Duodenal mucosa (tissue), 2 donors: ENCODE measurements at regions not wholly inside any gene's neighbourhood (a gene's known extent, or its start where the extent isn't known, plus 50 kb on each side); places are given as distances from the start of the nearest gene placed in this dataset.
A peak's percentile ranks its signal among the peaks of the same experiment; 100 is the strongest.

Experiments
- H3K27ac ChIP-seq: one replicate; pipeline ENCODE4 v1.7.0; 2013; ENCODE audit warnings: low read depth, low read length
- H3K27me3 ChIP-seq, 2 donors: one replicate each; pipeline ENCODE4 v1.7.0; 2013; ENCODE audit warnings: low read length in 2 of 2, control low read depth in 1 of 2; ENCODE audit not compliant: insufficient read depth in 2 of 2, control insufficient read depth in 1 of 2
- H3K36me3 ChIP-seq, 2 donors: one replicate each; pipeline ENCODE4 v1.7.0; 2013; ENCODE audit warnings: low read length in 2 of 2, control low read depth in 1 of 2; ENCODE audit not compliant: insufficient read depth in 2 of 2, control insufficient read depth in 1 of 2
- H3K4me1 ChIP-seq, 2 donors: one replicate each; pipeline ENCODE4 v1.7.0; 2013; ENCODE audit warnings: low read length in 2 of 2, control low read depth in 1 of 2; ENCODE audit not compliant: insufficient read depth in 2 of 2, control insufficient read depth in 1 of 2
- H3K4me3 ChIP-seq, 2 donors: one replicate each; pipeline ENCODE4 v1.7.0; 2013; ENCODE audit warnings: low read length in 2 of 2, low read depth in 1 of 2
- H3K9ac ChIP-seq, 2 donors: one replicate each; pipeline ENCODE4 v1.7.0; 2013; ENCODE audit warnings: low read length in 2 of 2, low read depth in 1 of 2
- H3K9me3 ChIP-seq, 2 donors: one replicate each; pipeline ENCODE4 v1.7.0; 2013; ENCODE audit warnings: low read length in 2 of 2, control low read depth in 1 of 2; ENCODE audit not compliant: control insufficient read depth in 1 of 2

GRCh38 chr20:59400708-59401107 is 100.3 kb downstream of the EDN3 start:
- H3K27me3 ChIP-seq = peaks cover 38 to 69% of the 10 kb centered on the region in 2 donors
- no peaks in the 10 kb centered on the region for H3K36me3 ChIP-seq
- H3K9ac ChIP-seq = no peak overlapping the region
- H3K4me1 ChIP-seq = peaks cover 12 to 18% of the 10 kb centered on the region in 2 donors
- H3K27ac ChIP-seq = no peak overlapping the region
- no peak overlapping the region for H3K4me3 ChIP-seq
- H3K9me3 ChIP-seq = no peaks in the 10 kb centered on the region

GRCh38 chr20:59402681-59403080 is 102.3 kb downstream of the EDN3 start:
- peak overlapping the region in 1 of 2 donors; percentile 1 for H3K9ac ChIP-seq
- peaks cover 38 to 61% of the 10 kb centered on the region in 2 donors for H3K27me3 ChIP-seq
- H3K4me3 ChIP-seq = peak overlapping the region; percentile 32 to 55
- H3K9me3 ChIP-seq = no peaks in the 10 kb centered on the region
- no peak overlapping the region for H3K27ac ChIP-seq
- peaks cover 12 to 18% of the 10 kb centered on the region in 2 donors for H3K4me1 ChIP-seq
- H3K36me3 ChIP-seq = no peaks in the 10 kb centered on the region

GRCh38 chr20:59403261-59403961 is 103.0 kb downstream of the EDN3 start:
- Histone ChIP-seq H3K9me3 (no peaks in the 10 kb centered on the region), H3K9ac (peak overlapping the region in 1 of 2 donors; percentile 54), H3K27me3 (peaks cover 37 to 60% of the 10 kb centered on the region in 2 donors), H3K4me1 (peaks cover 12 to 18% of the 10 kb centered on the region in 2 donors), H3K4me3 (peak overlapping the region; percentile 32 to 55), H3K27ac (no peak overlapping the region), H3K36me3 (no peaks in the 10 kb centered on the region)

DNA sequence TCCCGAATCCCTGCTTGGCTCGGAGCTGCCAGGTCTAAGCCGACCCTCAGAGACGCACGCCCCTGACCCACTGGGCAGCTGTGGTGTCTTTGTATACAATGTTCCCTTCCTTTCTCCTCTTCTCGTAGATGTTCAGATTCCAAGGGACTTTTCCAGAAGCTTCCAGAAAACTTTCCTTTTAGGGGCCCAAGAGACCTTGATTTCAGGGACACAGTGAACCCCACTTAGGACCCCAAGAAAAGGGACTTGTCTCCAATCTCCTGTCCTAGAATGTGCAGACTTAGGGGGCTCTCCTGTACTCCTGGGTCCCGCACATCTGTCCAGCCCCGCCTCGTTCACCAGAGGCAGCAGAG is 103.5 kb downstream of the EDN3 start:
- Histone ChIP-seq H3K4me3 (no peak overlapping the region), H3K9me3 (no peaks in the 10 kb centered on the region), H3K9ac (peak overlapping the region in 1 of 2 donors; percentile 54), H3K4me1 (peaks cover 12 to 18% of the 10 kb centered on the region in 2 donors), H3K36me3 (no peaks in the 10 kb centered on the region), H3K27me3 (peaks cover 32 to 55% of the 10 kb centered on the region in 2 donors), H3K27ac (no peak overlapping the region)

GRCh38 chr20:59404749-59405148 is 104.3 kb downstream of the EDN3 start:
- H3K4me1 ChIP-seq = peaks cover 12 to 18% of the 10 kb centered on the region in 2 donors
- no peak overlapping the region for H3K27ac ChIP-seq
- no peaks in the 10 kb centered on the region for H3K36me3 ChIP-seq
- peaks cover 28 to 46% of the 10 kb centered on the region in 2 donors for H3K27me3 ChIP-seq
- H3K4me3 ChIP-seq = no peak overlapping the region
- H3K9ac ChIP-seq = no peak overlapping the region
- H3K9me3 ChIP-seq = no peaks in the 10 kb centered on the region

DNA sequence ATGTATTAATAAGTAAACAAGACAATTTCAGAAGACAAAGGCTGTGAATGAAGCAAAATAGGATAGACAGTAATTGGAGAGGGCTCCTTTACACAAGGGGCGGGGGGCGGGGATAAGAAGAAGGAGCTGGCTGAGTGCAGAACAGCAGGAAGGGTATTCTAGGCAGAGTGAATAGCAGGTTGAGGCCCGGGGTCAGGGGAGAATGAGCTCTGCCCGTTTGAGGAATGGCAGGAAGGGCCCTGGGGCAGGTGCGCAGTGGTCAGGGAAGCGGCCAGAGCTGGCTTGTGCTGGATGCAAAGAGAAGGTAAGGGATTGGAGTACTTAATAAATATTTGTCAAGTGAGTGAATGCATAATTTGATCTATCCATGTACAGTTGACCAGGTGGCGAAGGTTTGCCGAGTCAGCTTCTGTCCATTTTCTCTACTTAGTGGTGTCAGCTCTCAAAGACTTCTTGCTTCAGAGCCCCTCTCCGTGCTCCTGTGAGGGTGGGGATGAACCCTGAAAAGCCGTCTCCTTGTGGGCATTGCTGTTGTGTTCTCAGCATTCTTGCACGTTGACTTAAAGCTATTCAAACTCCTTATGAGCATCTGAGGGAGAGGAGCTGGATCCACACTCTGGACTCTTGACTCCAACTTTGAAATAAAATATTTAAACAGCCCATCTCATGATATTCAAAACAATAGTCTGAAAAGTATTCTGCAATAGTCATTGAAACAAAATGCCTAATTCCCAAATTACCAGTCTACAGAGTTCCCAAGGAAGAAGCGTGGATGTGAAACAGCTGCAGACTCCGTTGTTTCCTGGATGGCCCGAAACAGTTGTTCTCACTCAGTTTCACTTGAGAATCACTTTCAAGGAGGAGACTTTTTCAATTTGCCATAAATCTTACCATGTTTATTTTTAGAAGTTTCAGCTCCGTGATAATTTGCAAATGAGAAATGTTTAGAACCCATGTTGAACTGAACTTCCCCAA is 105.1 kb downstream of the EDN3 start:
- no peaks in the 10 kb centered on the region for H3K9me3 ChIP-seq
- H3K4me3 ChIP-seq = no peak overlapping the region
- no peaks in the 10 kb centered on the region for H3K36me3 ChIP-seq
- peaks cover 27 to 39% of the 10 kb centered on the region in 2 donors for H3K27me3 ChIP-seq
- no peak overlapping the region for H3K27ac ChIP-seq
- no peak overlapping the region for H3K9ac ChIP-seq
- peaks cover 12 to 18% of the 10 kb centered on the region in 2 donors for H3K4me1 ChIP-seq

GRCh38 chr20:59406446-59406845 is 106.0 kb downstream of the EDN3 start:
- Histone ChIP-seq H3K27me3 (peaks cover 24 to 37% of the 10 kb centered on the region in 2 donors), H3K27ac (no peak overlapping the region), H3K9ac (no peak overlapping the region), H3K9me3 (no peaks in the 10 kb centered on the region), H3K36me3 (no peaks in the 10 kb centered on the region), H3K4me1 (peaks cover 12 to 18% of the 10 kb centered on the region in 2 donors), H3K4me3 (no peak overlapping the region)

GRCh38 chr20:59411170-59411569 is 110.8 kb downstream of the EDN3 start:
- no peaks in the 10 kb centered on the region for H3K4me1 ChIP-seq
- no peaks in the 10 kb centered on the region for H3K36me3 ChIP-seq
- no peak overlapping the region for H3K27ac ChIP-seq
- no peaks in the 10 kb centered on the region for H3K9me3 ChIP-seq
- peaks cover 0 to 4% of the 10 kb centered on the region in 2 donors for H3K27me3 ChIP-seq
- H3K4me3 ChIP-seq = no peak overlapping the region
- no peak overlapping the region for H3K9ac ChIP-seq

DNA sequence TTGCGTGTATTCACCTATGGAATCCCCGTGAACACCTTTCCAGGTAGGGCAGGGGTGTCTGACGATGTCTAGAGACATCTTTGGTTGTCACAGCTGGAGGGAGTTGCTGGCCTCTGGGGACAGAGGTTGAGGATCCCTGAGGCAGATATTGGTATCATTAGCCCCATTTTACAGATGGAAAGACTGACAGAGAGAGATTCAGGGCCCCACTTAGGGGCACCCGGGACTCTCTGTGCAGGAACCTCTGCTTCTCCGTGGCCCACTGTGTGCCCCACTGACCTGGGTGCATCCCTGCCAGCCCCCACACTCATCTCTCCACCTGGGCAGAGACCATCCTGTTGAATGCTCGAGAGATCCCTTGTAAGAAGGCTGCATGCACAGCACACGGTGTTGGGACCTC is 111.2 kb downstream of the EDN3 start:
- no peaks in the 10 kb centered on the region for H3K4me1 ChIP-seq
- H3K4me3 ChIP-seq = no peak overlapping the region
- no peak overlapping the region for H3K27ac ChIP-seq
- H3K27me3 ChIP-seq = peaks cover 0 to 4% of the 10 kb centered on the region in 2 donors
- no peak overlapping the region for H3K9ac ChIP-seq
- H3K9me3 ChIP-seq = no peaks in the 10 kb centered on the region
- H3K36me3 ChIP-seq = no peaks in the 10 kb centered on the region

GRCh38 chr20:59412181-59412580 is 111.8 kb downstream of the EDN3 start:
- no peaks in the 10 kb centered on the region for H3K36me3 ChIP-seq
- H3K4me1 ChIP-seq = no peaks in the 10 kb centered on the region
- H3K9ac ChIP-seq = no peak overlapping the region
- H3K4me3 ChIP-seq = no peak overlapping the region
- peaks cover 0 to 4% of the 10 kb centered on the region in 2 donors for H3K27me3 ChIP-seq
- H3K9me3 ChIP-seq = no peaks in the 10 kb centered on the region
- no peak overlapping the region for H3K27ac ChIP-seq
